Gastrocnemius medialis (tissue), 4 donors: ENCODE measurements at regions not wholly inside any gene's neighbourhood (a gene's known extent, or its start where the extent isn't known, plus 50 kb on each side); places are given as distances from the start of the nearest gene placed in this dataset.

Source experiments
- POLR2A ChIP-seq, 2 donors: fragments of 450-650 bp; IDR thresholded peaks; one replicate each; pipeline ENCODE4 v1.6.1; 2017; ENCODE audit warnings: antibody characterized with exemption in 2 of 2, mild to moderate bottlenecking in 2 of 2, moderate library complexity in 2 of 2
- TF ChIP-seq, protein P1 (sequence below), 5 experiments: fragments of 450-650 bp in 3 of 5; fragments of 200-600 bp in 2 of 5; sonication (generic) in 2 of 5; IDR thresholded peaks in 4 of 5; conservative IDR thresholded peaks in 1 of 5; 1 replicate in 4 of 5; 2 replicates in 1 of 5; pipeline ENCODE4 v1.5.1; 2016 to 2019; ENCODE audit warnings: antibody characterized with exemption in 5 of 5, mild to moderate bottlenecking in 3 of 5, moderate library complexity in 3 of 5

GRCh38 chr3:168653255-168653654 is 557.5 kb upstream of the GOLIM4 start:
- TF ChIP-seq, protein P1, sequence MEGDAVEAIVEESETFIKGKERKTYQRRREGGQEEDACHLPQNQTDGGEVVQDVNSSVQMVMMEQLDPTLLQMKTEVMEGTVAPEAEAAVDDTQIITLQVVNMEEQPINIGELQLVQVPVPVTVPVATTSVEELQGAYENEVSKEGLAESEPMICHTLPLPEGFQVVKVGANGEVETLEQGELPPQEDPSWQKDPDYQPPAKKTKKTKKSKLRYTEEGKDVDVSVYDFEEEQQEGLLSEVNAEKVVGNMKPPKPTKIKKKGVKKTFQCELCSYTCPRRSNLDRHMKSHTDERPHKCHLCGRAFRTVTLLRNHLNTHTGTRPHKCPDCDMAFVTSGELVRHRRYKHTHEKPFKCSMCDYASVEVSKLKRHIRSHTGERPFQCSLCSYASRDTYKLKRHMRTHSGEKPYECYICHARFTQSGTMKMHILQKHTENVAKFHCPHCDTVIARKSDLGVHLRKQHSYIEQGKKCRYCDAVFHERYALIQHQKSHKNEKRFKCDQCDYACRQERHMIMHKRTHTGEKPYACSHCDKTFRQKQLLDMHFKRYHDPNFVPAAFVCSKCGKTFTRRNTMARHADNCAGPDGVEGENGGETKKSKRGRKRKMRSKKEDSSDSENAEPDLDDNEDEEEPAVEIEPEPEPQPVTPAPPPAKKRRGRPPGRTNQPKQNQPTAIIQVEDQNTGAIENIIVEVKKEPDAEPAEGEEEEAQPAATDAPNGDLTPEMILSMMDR (IDR thresholded peaks at IDR 0.05 in 4 of 5, conservative IDR thresholded peaks at IDR 0.05 in 1 of 5) = no peak
- no peak for TF ChIP-seq POLR2A (IDR thresholded peaks at IDR 0.05)
